ENCODE measurements at regions not wholly inside any gene's neighbourhood (a gene's known extent, or its start where the extent isn't known, plus 50 kb on each side); places are given as distances from the start of the nearest gene placed in this dataset.

DNA sequence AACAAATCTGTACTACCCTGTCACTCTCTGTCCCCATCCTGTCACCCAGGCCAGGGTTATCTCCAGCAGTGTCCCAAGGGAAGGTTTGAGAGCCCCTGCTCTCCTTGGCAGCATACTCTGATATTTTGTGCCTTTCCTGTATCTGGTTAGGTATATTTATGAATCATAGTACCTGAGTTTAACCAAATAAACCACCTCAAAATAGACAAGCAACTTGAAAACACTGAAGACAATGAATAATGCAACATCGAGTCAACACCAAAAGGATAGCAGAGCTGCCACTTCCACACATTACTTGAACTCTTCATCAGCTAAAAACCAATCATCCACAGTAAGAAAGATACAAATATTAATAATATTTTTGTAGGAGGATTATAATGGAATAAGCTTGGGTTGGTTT is 142.6 kb upstream of the TAB2 start:
- intact Hi-C loops (cut with DNase I) = no loop called here

DNA sequence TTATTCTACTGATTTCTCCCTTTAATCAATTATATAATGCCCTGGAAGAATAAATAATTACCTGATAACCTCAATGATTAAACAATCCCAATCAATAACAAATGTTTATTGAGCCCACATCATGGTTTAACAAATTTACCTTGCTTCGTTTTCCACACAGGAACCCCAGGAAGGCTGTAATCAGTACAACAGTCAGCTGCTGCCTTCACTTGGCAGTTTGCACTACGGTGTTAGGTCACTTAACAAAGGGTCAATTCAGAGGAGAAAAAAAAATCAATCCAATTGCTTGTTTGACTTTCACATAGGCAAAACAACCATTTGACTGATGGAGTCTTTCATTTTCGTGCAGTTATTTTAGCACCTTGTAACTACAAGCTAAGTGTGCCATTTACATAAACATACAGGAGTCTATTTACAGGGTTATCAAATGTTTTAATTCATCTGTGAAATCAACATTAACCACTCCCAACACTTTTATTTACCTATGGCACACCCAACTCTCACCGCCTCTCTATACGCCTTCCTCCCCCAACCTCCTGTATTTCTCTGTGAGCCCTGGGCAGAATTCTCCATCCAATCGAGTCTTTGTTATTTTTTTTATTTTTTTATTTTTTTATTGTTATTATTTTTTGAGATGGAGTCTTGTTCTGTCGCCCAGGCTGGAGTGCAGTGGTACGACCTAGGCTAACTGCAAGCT is 140.4 kb upstream of the TAB2 start:
- intact Hi-C loops (cut with DNase I) = no loop called here
- DNase-seq (ENCODE audit: low spot score) = no peak

More for the DNA sequence above, 142.6 kb upstream of the TAB2 start:
- DNase-seq (ENCODE audit: low spot score) = no peak

DNA sequence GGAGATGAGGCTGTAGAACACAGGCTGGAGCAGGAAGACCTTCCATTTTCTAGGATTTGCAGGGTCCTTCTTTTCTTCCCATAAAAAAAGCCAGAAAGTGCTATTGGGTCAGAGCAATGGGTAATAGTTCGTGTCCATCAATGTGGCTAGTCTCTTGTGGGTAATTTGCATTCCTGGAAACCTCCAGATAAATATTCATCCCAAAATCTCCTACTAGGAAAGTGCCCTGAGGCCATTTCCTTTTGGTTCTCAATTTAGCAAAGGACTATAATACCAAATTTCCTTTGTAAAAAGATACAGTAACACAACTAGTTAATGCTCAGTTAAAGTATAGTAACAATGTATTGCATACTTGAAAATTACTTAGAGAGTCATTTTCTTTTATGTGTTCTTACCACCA is 138.1 kb upstream of the TAB2 start:
- no peak for DNase-seq (ENCODE audit: low spot score)
- intact Hi-C loops (cut with DNase I) = no loop called here

DNA sequence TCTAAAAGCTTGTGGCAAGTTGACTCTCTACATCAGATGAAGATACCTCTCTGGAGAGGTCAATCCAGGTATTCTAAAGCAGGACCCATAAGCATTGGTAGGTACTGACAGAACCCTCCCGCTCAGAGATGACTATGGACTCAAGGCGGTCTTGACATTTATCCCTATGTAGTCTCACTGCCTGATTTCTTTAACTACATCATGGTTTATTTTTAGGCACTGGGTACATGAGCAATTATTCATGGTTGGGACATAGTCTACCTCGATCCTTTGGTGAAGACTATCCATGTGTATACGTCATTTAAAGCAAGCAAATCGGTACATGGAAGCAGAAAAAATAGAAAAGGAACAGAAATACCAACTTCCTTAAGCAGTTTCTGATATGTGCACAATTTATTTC is 136.2 kb upstream of the TAB2 start:
- intact Hi-C loops (cut with DNase I) = no loop called here
- no peak for DNase-seq (ENCODE audit: low spot score)

DNA sequence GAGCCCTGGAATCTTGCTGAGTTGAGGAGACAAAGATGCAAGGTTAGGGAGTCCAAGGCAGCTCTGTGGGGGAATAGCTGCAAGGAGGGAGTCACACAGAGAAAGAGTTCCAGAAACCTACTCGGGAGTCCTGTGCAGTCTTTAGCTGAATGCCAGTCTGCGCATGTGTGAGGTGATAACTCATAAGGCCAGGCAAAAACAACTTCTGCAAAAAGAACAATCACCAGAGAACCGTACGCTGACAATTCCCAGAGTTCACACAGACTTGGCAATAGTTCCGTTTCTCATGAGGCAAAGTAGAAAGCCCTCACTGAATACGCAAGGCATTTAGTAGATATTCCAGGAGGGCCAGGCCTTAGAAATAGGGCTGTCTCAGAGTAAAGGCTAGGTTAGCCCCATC is 135.2 kb upstream of the TAB2 start:
- DNase-seq (ENCODE audit: low spot score) = no peak
- intact Hi-C loops (cut with DNase I) = no loop called here

DNA sequence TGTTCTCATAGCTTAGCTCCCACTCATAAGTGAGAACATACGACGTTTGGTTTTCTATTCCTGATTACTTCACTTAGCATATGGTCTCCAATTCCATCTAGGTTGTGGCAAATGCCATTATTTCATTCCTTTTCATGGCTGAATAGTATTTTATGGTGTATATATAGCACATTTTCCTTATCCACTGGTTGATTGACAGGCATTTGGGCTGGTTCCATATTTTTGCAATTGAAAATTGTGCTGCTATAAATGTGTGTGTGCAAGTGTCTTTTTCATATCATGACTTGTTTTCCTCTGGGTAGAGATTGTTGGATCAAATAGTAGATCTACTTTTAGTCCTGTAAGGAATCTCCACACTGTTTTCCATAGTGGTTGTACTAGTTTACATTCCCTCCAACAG is 133.0 kb upstream of the TAB2 start:
- DNase-seq (ENCODE audit: low spot score) = no peak
- intact Hi-C loops (cut with DNase I) = no loop called here

DNA sequence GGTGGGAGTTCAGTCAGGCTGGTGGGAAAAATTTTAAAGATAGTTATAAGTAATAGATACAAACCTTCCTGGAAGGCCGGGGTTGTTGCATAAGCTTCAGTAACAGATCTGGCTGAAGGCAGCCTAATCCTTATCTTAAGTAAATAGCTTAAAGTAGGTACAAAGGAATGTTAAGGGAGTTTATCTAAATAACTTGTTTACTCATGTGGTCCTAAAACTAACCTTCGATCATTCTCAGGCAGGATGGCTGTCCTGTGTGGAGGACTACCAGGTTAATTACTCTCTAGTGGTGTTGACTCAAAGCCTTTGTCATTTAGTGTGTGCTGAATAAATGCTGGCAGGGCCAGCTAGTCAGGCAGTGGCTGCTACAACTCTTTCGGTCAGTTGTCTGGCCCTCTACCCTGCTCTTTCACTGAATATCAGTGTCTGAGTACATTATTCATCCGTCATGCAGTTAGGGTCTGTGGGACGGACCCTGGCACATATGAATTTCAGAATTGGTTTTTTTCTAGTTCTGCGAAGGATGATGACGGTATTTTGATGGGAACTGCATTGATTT is 131.6 kb upstream of the TAB2 start:
- intact Hi-C loops (cut with DNase I) = no loop called here
- no peak for DNase-seq (ENCODE audit: low spot score)

DNA sequence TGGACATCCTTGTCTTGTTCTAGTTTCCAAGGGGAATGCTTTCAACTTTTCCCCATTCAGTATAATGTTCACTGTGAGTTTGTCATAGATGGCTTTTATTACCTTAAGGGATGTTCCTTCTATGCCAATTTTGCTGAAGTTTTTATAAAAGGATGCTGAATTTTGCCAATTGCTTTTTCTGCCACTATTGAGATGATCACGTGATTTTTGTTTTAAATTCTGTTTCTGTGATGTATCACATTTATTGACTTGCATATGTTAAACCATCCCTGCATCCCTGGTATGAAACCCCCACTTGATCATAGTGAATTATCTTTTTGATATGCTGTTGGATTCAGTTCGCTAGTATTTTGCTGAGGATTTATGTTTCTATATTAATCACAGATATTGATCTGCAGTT is 130.6 kb upstream of the TAB2 start:
- DNase-seq (ENCODE audit: low spot score) = no peak
- intact Hi-C loops (cut with DNase I) = no loop called here

DNA sequence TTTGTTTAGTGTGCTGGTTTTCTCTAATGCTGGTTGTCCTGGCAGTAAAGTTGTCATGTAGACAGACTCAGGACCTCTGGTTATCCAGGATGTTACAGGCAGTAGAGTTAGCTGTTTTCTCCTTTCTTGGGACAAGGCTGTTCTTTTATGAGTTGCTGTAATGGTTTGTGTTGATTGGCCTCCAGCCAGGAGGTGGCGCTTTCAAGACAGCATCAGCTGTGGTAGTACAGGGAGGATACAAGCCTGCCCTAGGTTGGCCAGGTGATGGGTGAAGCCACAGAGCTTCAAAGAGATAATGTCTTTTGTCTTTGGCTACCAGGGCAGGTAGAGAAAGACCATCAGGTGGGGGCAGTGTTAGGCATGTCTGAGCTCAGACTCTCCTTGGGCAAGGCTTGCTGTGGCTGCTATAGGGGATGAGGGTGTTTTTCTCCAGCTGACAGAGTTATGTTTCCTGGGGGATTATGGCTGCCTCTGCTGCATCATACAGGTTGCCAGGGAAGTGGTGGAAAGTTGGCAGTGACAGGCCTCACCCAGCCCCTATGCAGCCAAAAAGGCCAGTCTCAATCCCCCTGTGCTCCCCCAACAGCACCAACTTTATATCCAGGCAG is 127.2 kb upstream of the TAB2 start:
- no peak for DNase-seq (ENCODE audit: low spot score)
- intact Hi-C loops (cut with DNase I) = no loop called here

DNA sequence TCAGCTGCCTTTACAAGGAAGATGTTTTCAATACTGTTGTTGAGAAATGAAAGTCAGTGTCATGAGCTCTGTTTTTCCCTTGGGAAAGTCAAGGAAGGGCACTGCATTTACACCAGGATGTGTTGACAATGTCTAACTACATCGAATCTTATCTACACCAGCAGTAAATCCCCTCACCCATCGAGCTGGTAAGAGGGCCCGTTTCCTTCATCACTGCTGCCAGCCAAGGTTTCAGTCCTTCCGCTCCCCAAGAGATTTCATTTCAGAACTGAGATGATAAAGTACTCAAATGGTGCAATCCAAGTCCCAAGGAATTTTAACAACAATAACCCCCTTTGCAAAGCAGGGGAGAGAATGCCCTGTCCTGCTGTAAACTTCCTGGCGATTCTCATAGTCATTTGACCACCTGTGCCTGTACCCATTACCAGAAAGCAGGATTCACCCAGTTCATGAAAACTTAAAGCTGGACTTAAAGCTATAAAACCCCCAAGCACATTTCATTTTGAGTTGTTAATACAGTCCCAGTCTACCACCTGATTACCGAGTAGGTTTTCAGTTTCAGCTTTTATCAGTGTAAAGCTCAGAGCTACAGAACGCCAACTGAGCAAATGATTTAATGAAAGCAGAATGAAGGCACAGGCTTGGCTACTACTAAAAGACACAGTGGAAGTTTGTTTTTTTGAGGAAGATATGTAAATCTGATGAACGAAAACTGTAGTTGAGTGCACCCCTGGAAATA is 122.5 kb upstream of the TAB2 start:
- no peak for DNase-seq (ENCODE audit: low spot score)
- intact Hi-C loops (cut with DNase I) = no loop called here

DNA sequence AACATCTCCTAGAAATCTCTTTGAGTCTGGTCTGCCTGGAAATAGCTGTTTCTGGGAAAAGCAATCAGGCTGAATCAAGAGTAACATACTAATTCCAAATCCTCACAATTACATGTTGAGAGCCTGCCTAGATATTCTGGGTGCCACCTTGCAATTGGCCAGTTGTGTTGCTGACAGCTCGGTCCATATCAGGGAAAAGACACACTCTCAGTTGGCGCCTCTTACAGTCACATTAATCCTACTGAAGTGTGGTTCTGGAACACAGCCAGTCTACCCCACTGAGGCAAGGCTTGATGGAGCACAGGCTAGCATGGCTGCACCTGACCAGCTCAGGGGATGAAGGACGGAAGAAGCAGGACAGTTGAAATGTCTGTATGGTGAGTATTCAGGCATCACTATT is 121.4 kb upstream of the TAB2 start:
- no peak for DNase-seq (ENCODE audit: low spot score)
- intact Hi-C loops (cut with DNase I) = no loop called here

DNA sequence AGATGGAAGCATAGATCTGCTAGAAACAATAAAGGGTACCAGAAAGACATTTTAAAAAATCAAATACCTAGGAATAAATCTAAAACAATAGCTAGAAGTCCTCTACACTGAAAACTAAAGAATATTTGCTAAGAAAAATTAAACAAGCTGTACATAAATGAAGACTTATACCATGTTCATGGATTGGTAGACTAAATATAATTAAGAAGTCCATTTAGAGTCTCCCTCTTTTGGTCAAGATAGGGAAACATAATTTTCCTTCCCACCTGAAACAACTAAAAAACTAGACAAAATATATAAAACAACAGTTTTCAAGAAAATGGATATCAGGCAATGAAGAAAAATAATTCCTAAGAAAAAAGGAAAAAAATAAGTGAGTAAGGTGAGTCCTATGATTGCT is 120.0 kb upstream of the TAB2 start:
- DNase-seq (ENCODE audit: low spot score) = no peak
- intact Hi-C loops (cut with DNase I) = no loop called here

DNA sequence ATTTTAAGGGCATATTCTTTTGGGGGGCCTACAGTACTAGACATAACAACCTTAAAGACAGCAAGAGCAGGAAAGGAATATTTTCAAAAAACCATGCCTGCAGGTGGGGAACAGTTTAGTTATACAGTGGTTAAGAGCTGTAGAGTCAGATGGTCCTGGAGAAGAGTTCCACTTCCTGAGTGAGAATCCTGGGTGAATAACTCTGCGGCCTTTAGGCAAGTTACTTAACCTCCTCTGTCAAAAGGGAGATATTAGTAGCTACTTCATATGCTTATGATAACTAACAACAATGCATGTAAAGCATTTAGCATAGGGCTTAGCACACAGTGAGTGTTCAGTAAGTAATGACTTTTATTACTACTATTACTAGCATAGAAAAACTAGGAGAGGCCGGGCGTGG is 119.2 kb upstream of the TAB2 start:
- intact Hi-C loops (cut with DNase I) = no loop called here
- no peak for DNase-seq (ENCODE audit: low spot score)

DNA sequence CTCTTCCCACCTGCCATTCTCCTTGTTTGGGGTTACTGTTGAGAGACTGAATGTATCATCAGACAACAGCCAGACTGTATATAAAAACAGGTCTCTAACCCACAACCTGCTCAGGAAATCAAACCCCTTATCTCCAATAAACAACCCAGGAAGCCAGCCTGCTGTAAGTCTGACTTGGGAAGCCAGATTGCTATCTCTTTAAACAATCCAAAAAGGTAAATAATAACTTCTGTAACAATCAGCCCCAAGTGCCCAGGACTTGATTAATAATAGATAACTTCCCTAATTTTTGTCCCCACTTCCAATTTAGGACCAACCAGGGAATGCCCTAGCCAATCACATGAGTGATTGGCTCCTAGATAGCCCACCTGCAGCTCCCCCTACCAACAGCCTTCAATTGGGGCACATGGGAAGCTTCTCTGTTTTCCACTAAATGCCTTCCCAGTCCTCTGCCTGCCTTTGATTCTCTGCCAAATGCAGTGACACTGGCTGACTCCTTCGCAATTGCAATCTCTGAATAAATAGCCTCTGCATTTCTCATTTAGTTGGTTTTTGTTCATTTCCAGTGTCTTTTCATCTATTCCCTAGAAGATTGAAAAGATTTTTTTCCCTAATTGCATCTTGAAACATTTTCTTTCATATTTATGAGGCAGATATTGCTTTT is 117.1 kb upstream of the TAB2 start:
- DNase-seq (ENCODE audit: low spot score) = no peak

DNA sequence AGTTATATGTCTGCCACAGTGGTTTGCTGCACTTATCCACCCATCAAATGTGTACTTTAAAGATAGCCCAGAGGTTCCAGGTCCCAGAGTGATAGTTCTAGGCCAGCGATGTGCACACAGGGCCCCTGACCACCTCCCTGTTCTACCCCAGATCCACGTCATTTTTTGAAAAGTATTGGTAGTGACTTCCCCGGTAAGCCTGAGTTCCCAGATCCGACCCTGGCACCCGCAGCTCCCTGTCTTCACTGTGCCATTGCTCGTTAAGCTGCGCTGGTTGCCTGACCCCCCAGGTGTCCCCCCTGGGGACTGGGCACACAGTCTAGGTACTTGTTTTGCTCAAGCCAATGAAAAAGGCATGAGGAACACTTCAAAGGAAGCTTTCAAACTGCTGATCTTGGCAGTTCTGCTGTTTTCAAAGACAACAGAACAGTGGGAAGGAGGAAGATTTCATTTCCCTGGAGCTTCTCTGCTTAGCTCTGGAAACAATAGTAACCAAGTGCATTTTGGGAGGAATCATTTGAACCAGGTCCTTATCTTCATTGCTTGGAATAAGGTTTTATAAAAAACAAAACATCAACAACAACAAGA is 116.3 kb upstream of the TAB2 start:
- DNase-seq (ENCODE audit: low spot score) = no peak

More for the DNA sequence above, 117.1 kb upstream of the TAB2 start:
- intact Hi-C loops (cut with DNase I) = no loop called here

DNA sequence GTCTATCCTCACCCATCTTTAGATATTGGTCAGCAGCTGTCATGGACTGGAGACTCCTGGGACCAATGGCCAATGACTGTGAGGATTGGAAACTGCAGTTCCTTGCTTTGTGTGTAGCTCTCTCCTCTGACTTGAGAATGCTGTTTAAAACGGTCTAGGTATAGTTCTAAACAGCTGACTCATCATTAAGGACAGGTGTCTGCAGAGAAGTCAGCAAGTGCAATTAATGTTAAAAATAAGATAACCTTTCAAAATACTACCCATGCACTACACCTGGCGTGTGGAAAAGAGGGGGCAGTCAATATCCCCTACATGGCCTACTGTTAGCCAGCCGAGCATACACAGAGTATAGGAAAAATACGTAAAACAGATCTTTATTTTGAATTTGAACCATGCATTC is 115.4 kb upstream of the TAB2 start:
- intact Hi-C loops (cut with DNase I) = no loop called here
- DNase-seq (ENCODE audit: low spot score) = no peak

More for the DNA sequence above, 116.3 kb upstream of the TAB2 start:
- intact Hi-C loops (cut with DNase I) = no loop called here

DNA sequence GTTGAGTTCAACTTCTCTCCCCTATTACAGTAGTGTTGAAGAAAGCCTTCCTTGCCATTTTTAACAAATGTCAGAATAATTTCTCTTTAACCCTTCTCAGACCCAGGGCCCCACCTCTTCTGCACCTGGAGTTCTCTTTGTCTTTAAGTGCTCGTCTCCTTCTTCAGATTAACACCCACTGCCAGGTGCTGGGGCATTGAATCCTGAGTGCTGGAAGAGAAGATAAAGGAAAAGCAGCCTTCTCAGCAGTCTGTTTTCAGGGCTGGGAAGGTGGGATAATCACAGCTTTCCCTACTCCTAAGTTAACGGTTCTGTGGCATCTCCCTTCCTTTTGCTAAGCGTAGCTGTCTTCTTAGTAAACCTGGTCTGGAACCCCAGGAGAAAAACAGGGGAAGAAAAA is 114.6 kb upstream of the TAB2 start:
- intact Hi-C loops (cut with DNase I) = no loop called here
- DNase-seq (ENCODE audit: low spot score) = no peak

DNA sequence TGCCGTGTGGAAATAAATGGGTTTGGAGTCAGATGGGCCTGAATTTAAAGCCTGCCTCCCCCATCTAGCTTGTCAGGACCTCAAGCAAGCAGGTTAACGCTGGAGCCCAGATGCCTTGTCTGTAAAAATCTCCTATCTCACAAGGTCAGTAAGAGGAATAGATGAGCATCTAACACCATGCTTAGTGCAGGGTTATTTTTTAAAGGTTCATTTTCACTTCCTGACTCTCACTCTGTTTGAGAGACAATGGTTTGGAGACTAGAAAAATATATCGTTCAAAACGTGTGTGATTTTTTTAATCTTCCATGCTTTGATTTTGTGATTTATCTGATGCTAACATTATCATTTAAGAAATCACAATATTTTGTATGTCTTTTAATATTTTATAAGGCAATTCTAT is 114.0 kb upstream of the TAB2 start:
- no peak for DNase-seq (ENCODE audit: low spot score)
- intact Hi-C loops (cut with DNase I) = no loop called here

DNA sequence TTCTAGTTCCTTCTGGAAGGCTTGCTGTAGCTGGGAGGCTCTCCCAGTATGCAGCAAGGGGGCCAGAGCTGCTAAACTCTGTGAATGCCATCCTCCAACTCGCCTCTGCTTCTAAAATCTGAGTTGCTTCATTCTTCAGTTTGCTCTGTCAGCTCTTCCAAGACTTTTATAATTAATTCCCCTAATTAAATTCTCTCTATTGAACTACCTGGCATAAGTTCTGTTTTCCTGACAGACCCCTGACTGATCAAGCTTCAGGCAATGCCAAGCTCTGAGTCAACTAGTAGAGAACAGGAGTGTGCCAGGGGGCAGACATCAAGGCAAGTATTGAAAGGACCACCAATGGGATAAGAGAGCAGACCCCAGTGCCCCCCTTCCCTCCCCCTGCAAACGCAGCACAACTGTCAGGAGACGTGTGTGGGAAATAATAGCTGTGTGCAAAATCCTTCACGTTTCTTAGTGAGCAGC is 109.3 kb upstream of the TAB2 start:
- no peak for DNase-seq (ENCODE audit: low spot score)
- intact Hi-C loops (cut with DNase I) = no loop called here
